BE2C (cell line): ENCODE measurements at regions not wholly inside any gene's neighbourhood (a gene's known extent, or its start where the extent isn't known, plus 50 kb on each side); places are given as distances from the start of the nearest gene placed in this dataset.

Source experiments
- DNase-seq: peaks from one replicate; pipeline ENCODE4 v3.0.0-alpha.2; 2020
- H3K27me3 ChIP-seq: fragments of 250-450 bp; sonication (Bioruptor Pico); 2 replicates; pipeline ENCODE4 v1.5.1; 2020; ENCODE audit warnings: mild to moderate bottlenecking
- H3K36me3 ChIP-seq: fragments of 250-450 bp; sonication (Bioruptor Pico); 2 replicates; pipeline ENCODE4 v1.5.1; 2020; ENCODE audit warnings: mild to moderate bottlenecking
- H3K4me1 ChIP-seq: fragments of 250-450 bp; sonication (Bioruptor Pico); 2 replicates; pipeline ENCODE4 v1.5.1; 2020
- H3K4me3 ChIP-seq: 2 replicates; pipeline ENCODE4 v1.5.1; 2011; ENCODE audit warnings: low read depth, low read length
- H3K9me3 ChIP-seq: fragments of 250-450 bp; sonication (Bioruptor Pico); 2 replicates; pipeline ENCODE4 v1.5.1; 2020
- TF ChIP-seq, protein P1 (sequence below): IDR thresholded peaks from 2 replicates; pipeline ENCODE4 v1.5.1; 2012; ENCODE audit warnings: mild to moderate bottlenecking, low read depth, low read length

GRCh38 chr5:56605231-56605630 lies 210.1 kb upstream of the MAP3K1 start:
- TF ChIP-seq, protein P1, sequence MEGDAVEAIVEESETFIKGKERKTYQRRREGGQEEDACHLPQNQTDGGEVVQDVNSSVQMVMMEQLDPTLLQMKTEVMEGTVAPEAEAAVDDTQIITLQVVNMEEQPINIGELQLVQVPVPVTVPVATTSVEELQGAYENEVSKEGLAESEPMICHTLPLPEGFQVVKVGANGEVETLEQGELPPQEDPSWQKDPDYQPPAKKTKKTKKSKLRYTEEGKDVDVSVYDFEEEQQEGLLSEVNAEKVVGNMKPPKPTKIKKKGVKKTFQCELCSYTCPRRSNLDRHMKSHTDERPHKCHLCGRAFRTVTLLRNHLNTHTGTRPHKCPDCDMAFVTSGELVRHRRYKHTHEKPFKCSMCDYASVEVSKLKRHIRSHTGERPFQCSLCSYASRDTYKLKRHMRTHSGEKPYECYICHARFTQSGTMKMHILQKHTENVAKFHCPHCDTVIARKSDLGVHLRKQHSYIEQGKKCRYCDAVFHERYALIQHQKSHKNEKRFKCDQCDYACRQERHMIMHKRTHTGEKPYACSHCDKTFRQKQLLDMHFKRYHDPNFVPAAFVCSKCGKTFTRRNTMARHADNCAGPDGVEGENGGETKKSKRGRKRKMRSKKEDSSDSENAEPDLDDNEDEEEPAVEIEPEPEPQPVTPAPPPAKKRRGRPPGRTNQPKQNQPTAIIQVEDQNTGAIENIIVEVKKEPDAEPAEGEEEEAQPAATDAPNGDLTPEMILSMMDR: no peak
- Histone ChIP-seq H3K36me3 (no peaks in the 10 kb centered on the region), H3K27me3 (no peaks in the 10 kb centered on the region), H3K4me1 (peaks cover 12% of the 10 kb centered on the region), H3K9me3 (no peaks in the 10 kb centered on the region), H3K4me3 (no peak overlapping the region)
- DNase-seq: no peak

DNA sequence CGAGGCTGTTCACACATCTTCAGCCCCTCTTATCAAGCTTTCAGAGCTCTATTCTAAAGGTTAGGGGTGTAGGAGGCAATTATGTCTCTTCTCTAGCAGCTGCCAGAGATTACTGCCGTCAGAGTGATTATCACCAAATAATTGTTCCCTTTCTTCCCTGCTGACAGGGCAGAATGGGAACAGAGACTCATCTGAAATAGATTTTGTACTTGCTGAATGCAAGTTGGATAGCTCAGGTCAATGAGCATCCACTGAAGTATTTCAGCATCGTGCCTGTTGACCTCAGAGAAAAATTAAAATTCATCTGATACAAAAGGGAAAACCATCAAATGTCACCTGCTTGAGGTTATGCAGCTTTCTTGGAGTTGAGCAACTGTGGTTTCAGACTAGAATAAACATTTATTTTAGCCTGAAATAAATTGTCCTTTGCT lies 213.7 kb upstream of the MAP3K1 start:
- no peak for DNase-seq

DNA sequence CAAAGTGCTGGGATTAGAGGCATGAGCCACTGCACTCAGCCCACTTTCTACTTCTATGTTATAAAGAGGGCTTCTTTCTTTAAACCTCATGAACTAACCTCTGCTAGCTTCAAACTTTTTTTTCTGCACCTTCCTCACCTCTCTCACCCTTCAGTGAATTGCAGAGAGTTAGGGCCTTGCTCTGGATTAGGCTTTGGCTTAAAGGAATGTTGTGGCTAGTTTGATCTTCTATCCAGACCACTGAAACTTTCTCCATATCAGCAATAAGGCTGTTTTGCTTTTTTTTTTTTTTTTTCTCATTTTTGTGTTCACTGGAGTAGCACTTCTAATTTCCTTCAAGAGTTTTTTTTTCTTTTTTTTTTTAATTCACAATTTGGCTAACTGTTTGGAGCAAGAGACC lies 216.4 kb upstream of the MAP3K1 start:
- no peaks in the 10 kb centered on the region for H3K36me3 ChIP-seq
- no peak overlapping the region for H3K4me3 ChIP-seq
- no peaks in the 10 kb centered on the region for H3K9me3 ChIP-seq
- no peaks in the 10 kb centered on the region for H3K27me3 ChIP-seq
- TF ChIP-seq, protein P1: no peak
- peaks cover 4% of the 10 kb centered on the region; the same call in 1 of the 2 replicates for H3K4me1 ChIP-seq
- no peak for DNase-seq

More for the DNA sequence above, 213.7 kb upstream of the MAP3K1 start:
- no peaks in the 10 kb centered on the region for H3K36me3 ChIP-seq
- no peaks in the 10 kb centered on the region for H3K9me3 ChIP-seq
- no peak overlapping the region for H3K4me3 ChIP-seq
- TF ChIP-seq, protein P1: no peak
- H3K4me1 ChIP-seq: peaks cover 4% of the 10 kb centered on the region; the same call in 1 of the 2 replicates
- no peaks in the 10 kb centered on the region for H3K27me3 ChIP-seq

- Histone ChIP-seq H3K36me3 (no peaks in the 10 kb centered on the region), H3K27me3 (no peaks in the 10 kb centered on the region), H3K4me1 (no peaks in the 10 kb centered on the region), H3K4me3 (no peak overlapping the region), H3K9me3 (no peaks in the 10 kb centered on the region)
- TF ChIP-seq, protein P1: no peak
- no peak for DNase-seq
Observed at GRCh38 chr5:56596155-56596554, 219.2 kb upstream of the MAP3K1 start.

GRCh38 chr5:56595566-56595965 lies 219.8 kb upstream of the MAP3K1 start:
- DNase-seq: no peak
- H3K9me3 ChIP-seq: no peaks in the 10 kb centered on the region
- TF ChIP-seq, protein P1: no peak
- no peaks in the 10 kb centered on the region for H3K27me3 ChIP-seq
- no peak overlapping the region for H3K4me3 ChIP-seq
- no peaks in the 10 kb centered on the region for H3K36me3 ChIP-seq
- H3K4me1 ChIP-seq: no peaks in the 10 kb centered on the region

- H3K4me1 ChIP-seq: no peaks in the 10 kb centered on the region
- H3K9me3 ChIP-seq: no peaks in the 10 kb centered on the region
- no peaks in the 10 kb centered on the region for H3K27me3 ChIP-seq
- H3K4me3 ChIP-seq: no peak overlapping the region
- DNase-seq: no peak
- H3K36me3 ChIP-seq: no peaks in the 10 kb centered on the region
- TF ChIP-seq, protein P1: no peak
Observed at GRCh38 chr5:56594792-56595191, 220.6 kb upstream of the MAP3K1 start.
